ENCODE measurements at regions not wholly inside any gene's neighbourhood (a gene's known extent, or its start where the extent isn't known, plus 50 kb on each side); places are given as distances from the start of the nearest gene placed in this dataset.

- TF ChIP-seq CTCF (conservative IDR thresholded peaks at IDR 0.05; ENCODE audit: low read depth, low read length) (no peak), EZH2 (IDR thresholded peaks at IDR 0.05; ENCODE audit: borderline replicate concordance, low read depth, low read length, poor library complexity, severe bottlenecking) (no peak)
- Histone ChIP-seq H3K4me1 (ENCODE audit: insufficient read depth, low read length, poor library complexity, severe bottlenecking) (no peaks in the 10 kb centered on the region), H3K36me3 (ENCODE audit: insufficient read depth, low read length, poor library complexity, severe bottlenecking) (no peaks in the 10 kb centered on the region), H3K9me3 (ENCODE audit: low read depth, low read length, poor library complexity, severe bottlenecking) (no peaks in the 10 kb centered on the region), H3K4me3 (ENCODE audit: low read depth, low read length, poor library complexity, severe bottlenecking) (no peak overlapping the region), H3K27ac (ENCODE audit: low read depth, low read length, poor library complexity, severe bottlenecking) (no peak overlapping the region), H3K27me3 (replicated peaks; ENCODE audit: insufficient read depth, low read depth, low read length, poor library complexity) (no peaks in the 10 kb centered on the region)
- intact Hi-C loops (cut with micrococcal nuclease; ENCODE audit: unreplicated experiment), result no loop called here
- CTCF ChIA-PET, result no interaction called here
- no peak for DNase-seq (ENCODE audit: low spot score)
- no TSS peak for BruUV-seq (replicated peaks)
- POLR2A ChIA-PET (ENCODE audit: low non-redundant PET), result no interaction called here
These were observed 345.3 kb upstream of the SLC35B3 start for GRCh38 chr6:8780653-8781052.

GRCh38 chr6:8764733-8765132, 329.4 kb upstream of the SLC35B3 start:
- Histone ChIP-seq H3K4me1 (ENCODE audit: insufficient read depth, low read length, poor library complexity, severe bottlenecking) (no peaks in the 10 kb centered on the region), H3K27me3 (replicated peaks; ENCODE audit: insufficient read depth, low read depth, low read length, poor library complexity) (no peaks in the 10 kb centered on the region), H3K27ac (ENCODE audit: low read depth, low read length, poor library complexity, severe bottlenecking) (no peak overlapping the region), H3K9me3 (ENCODE audit: low read depth, low read length, poor library complexity, severe bottlenecking) (no peaks in the 10 kb centered on the region), H3K4me3 (ENCODE audit: low read depth, low read length, poor library complexity, severe bottlenecking) (no peak overlapping the region), H3K36me3 (ENCODE audit: insufficient read depth, low read length, poor library complexity, severe bottlenecking) (no peaks in the 10 kb centered on the region)
- ChIA-PET POLR2A (ENCODE audit: low non-redundant PET) (no interaction called here), CTCF (no interaction called here)
- no TSS peak for BruUV-seq (replicated peaks)
- intact Hi-C loops (cut with micrococcal nuclease; ENCODE audit: unreplicated experiment), result no loop called here
- DNase-seq (ENCODE audit: low spot score), result no peak
- TF ChIP-seq EZH2 (IDR thresholded peaks at IDR 0.05; ENCODE audit: borderline replicate concordance, low read depth, low read length, poor library complexity, severe bottlenecking), result no peak
- no peak for TF ChIP-seq CTCF (conservative IDR thresholded peaks at IDR 0.05; ENCODE audit: low read depth, low read length)

- ChIA-PET CTCF (no interaction called here), POLR2A (ENCODE audit: low non-redundant PET) (no interaction called here)
- intact Hi-C loops (cut with micrococcal nuclease; ENCODE audit: unreplicated experiment), result no loop called here
- no peak for DNase-seq (ENCODE audit: low spot score)
- H3K4me3 ChIP-seq (ENCODE audit: low read depth, low read length, poor library complexity, severe bottlenecking), result no peak overlapping the region
- no TSS peak for BruUV-seq (replicated peaks)
- H3K36me3 ChIP-seq (ENCODE audit: insufficient read depth, low read length, poor library complexity, severe bottlenecking), result no peaks in the 10 kb centered on the region
- H3K4me1 ChIP-seq (ENCODE audit: insufficient read depth, low read length, poor library complexity, severe bottlenecking), result no peaks in the 10 kb centered on the region
- H3K9me3 ChIP-seq (ENCODE audit: low read depth, low read length, poor library complexity, severe bottlenecking), result no peaks in the 10 kb centered on the region
- H3K27ac ChIP-seq (ENCODE audit: low read depth, low read length, poor library complexity, severe bottlenecking), result no peak overlapping the region
- no peaks in the 10 kb centered on the region for H3K27me3 ChIP-seq (replicated peaks; ENCODE audit: insufficient read depth, low read depth, low read length, poor library complexity)
- TF ChIP-seq EZH2 (IDR thresholded peaks at IDR 0.05; ENCODE audit: borderline replicate concordance, low read depth, low read length, poor library complexity, severe bottlenecking), result no peak
- TF ChIP-seq CTCF (conservative IDR thresholded peaks at IDR 0.05; ENCODE audit: low read depth, low read length), result no peak
These were observed 325.6 kb upstream of the SLC35B3 start for GRCh38 chr6:8760951-8761350.

Data from A673 (cell line).